ENCODE measurements at regions not wholly inside any gene's neighbourhood (a gene's known extent, or its start where the extent isn't known, plus 50 kb on each side); places are given as distances from the start of the nearest gene placed in this dataset.

GRCh38 chr6:169853196-169854082 is 102.0 kb downstream of the ERMARD start:
- no peak for DNase-seq

GRCh38 chr6:169852504-169853195 is 101.2 kb downstream of the ERMARD start:
- DNase-seq = no peak

GRCh38 chr6:169851641-169852503 is 100.5 kb downstream of the ERMARD start:
- DNase-seq = no peak

DNA sequence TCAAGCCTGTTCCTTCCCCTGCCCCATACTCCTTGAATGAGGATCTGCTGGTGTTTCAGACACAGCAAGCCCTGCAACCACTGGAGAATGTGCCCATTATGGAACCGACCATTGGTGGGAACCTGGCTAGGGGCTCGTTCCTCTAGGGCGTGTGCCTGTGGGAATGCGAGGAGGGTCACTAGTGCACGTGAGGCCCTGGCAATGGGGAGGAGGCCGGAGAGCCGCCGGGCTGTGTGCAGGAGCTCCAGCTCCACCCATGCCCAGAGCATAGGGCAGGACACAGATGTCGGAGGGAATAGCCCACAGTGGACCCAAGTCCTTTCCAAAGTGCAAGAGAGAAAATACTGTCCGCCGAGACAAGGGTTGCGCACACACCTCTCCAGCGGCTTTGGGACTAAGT is 99.3 kb downstream of the ERMARD start:
- no peak for DNase-seq

DNA sequence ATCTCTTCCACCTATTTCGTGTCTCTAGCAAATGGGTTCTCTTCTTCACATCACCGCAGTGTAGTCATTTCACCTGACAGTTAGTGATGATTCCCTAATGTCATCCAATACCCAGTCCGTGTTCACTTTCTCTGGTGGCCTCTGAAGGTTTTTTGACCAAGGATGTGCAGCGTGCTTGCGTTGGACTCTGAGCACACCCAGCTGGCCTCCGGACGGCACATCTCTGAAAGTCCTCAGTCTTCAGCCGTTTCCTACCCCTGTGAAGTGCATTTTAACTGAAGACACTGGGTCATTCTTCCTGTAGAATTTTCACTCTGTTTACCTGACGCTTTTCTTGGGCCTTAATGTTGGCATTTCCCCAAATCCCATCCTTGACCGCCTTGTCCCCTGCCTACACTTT is 98.7 kb downstream of the ERMARD start:
- no peak for DNase-seq

GRCh38 chr6:169849396-169849795 is 98.0 kb downstream of the ERMARD start:
- DNase-seq = no peak

DNA sequence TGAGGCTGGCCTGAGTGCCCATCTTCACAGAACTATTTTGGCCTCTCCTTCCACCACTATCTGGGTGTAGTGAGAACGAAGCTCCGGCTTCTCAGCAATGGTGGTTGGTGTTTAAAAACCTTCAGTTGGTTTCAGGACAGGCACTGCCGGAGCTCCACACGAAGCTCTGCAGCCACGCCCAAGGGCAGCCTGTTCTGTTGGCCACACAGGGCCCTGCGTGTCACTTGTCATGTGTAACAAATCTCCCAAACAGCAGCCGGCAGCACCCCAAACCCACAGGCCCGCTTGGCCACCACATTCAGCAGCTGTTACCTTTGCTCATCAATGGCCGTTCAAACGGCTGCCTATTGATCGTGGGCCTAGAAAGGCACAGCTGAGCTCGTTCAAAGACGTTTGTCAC is 97.5 kb downstream of the ERMARD start:
- no peak for DNase-seq

- DNase-seq = no peak
Measured at GRCh38 chr6:169847901-169848311, 96.5 kb downstream of the ERMARD start.

- DNase-seq = no peak
Measured at GRCh38 chr6:169847141-169847674, 95.8 kb downstream of the ERMARD start.

DNA sequence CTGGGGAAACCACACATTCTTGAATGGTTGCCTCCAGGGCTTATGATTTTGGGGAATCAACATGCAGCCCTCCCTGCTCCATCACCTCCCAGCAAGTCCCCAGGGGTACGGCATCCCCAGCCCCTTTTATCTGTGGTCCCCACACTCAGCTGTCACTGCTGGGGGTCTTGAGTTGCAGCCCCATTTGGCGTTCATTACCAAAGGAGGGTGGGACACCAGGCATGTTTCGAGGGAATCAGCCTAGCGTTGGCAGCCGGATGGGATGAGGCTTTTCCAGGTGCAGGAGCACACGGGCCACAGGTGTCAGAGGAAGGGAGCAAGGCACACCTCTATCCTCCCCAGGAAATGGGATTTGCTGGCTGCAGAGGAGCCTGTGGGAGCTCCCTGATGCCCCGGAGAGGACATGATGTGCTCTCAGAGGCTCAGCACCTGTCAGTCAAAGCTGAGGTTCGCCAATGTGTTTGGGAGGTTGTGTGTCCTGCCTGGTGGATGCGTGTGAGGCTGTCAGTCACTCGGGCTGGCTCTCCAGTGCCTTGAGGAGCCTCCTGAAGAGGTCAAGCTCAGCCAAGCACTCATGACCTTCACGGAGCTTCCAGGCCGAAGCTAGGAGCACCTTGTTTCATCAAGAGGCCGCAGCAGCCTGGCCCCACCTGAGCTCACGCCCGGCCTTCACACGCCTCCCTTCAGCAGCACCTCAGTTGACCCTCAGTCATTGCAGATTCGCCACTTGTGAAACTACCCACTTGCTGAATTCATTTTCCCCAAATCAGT is 95.0 kb downstream of the ERMARD start:
- DNase-seq = no peak

DNA sequence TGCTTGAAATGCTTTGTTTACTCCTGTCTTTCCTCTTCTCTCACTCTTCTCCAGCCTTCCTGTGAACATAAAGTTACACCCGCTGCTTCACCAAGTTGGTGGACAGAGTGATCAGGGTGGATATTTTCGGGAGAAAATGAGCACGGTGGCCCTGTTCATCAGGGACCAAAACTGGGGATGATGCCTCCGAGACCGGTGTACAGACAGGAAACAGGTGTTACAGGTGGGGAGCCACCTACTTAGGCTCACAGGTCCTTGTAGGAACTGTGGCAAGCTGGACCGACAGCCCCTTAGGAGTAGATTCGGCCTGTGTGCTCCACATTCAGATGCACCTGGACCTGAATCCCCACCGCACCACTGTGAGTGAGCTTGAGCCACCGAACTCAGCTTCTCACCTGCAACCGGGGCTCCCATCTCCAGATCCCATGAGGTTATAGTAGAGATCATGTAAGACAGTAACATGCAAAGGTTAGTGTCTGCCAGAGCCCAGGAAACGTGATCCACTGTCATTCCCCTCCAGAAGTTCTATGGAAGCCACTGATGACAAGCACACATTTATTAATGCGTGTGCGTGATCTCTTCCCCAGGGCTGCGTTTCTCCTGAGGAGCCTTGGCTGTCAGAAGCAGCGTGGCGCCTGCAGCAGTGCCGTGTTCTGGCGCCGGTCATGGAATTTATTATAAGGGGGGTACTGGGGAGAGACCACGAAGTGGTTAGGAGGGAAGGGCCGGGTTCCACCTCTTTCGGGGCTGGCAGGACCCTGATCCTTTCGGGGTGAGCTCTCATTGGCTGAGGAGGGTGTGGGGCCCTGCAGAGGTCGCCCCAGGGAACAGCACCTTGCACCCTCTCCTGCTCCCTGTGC is 94.2 kb downstream of the ERMARD start:
- DNase-seq = no peak

DNA sequence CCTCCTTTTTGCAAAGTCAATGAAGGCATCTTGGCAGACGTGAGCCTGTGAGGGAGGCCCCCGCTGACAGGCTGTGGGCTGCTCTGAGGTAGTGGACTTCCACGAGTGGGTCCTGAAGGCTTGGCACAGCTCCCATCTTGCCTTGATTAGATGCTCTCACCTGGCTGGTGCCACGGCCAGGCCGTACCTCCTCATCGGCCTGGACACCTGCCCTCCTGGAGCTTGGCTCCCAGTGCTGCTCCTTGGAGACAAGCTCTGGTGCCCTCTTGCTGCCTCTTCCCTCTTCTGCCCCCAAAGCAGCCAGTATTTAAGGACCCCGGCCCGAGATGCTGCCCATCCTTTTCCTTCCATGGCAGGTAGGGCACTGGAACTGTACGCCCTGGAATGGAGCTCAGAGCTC is 93.5 kb downstream of the ERMARD start:
- DNase-seq = no peak

GRCh38 chr6:169843991-169844390 is 92.6 kb downstream of the ERMARD start:
- no peak for DNase-seq

DNA sequence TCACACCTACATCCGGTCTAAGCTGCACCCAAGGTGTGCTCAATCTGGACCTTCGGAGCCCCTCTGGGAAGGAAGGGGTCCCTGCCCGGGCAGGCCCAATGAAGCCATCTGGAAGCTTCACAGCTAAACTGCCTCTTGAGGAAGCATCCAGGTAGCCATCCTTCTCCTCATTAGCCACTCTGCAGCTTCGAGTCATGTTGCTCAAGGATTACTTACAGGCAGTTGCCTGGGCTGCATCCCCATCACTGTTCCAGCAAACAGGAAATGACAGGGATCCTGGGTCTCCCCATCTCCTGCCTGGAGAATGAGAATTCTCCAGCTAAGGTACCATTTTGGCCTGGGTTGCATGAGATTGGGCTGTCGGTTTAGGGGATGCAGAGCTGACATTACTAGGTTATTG is 91.7 kb downstream of the ERMARD start:
- no peak for DNase-seq

GRCh38 chr6:169841907-169842606 is 90.6 kb downstream of the ERMARD start:
- no peak for DNase-seq

DNA sequence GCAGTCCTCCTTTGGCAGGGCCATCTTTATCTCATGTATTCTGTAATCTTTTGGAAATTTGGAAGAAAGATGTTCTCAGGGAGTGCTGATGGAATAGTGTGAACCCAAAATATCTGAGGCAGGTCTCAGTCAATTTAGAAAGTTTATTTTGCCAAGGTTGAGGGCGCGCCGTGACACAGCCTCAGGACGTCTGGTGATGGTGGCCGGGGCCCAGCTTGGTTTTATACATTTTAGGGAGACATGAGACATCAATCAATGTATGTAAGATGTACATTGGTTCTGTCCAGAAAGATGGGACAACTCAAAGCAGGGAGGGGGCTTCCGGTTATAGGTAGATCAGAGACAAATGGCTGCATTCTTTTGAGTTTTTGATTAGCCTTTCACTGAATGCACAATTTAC is 89.8 kb downstream of the ERMARD start:
- DNase-seq = no peak

DNA sequence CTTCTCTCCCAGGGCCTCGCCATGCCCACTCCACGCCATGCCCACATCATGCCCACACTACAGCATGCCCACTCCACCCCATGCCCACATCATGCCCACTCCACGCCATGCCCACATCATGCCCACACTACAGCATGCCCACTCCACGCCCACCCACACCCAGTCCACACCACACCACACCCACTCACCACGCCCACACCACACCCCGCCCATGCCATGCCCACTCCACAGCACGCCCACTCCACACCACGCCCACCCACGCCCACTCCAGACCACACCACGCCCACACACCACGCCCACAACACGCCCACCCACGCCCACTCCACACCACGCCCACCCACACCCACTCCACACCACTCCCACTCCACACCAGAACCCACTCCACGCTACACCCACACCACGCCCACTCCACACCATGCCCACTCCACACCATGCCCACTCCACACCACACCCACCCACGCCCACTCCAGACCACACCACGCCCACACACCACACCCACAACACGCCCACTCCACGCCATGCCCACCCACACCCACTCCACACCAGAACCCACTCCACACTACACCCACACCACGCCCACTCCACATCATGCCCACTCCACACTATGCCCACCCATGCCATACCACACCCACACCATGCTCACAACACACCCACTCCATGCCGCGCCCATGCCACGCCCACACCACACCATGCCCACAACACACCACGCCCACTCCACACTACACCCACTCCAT is 88.6 kb downstream of the ERMARD start:
- no peak for DNase-seq

DNA sequence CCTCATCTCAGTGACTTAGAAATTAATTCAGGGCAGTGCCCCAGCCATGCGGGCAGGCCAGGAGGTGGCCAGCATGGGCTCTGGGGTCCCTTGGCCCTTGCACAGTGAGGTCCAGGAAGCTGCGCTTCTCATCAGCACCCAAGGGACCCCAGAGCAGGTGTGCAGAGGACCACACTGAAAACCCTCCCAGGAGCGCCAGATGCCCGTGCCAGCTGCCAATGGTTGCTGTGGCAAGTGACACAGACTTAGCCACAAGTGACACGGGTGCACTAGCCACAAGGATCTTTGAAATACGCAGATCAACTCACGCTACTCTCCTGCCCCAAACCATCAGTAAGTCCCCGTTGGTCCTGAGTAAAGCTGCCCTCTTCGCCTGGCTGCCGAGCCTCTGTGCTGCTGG is 88.1 kb downstream of the ERMARD start:
- no peak for DNase-seq

DNA sequence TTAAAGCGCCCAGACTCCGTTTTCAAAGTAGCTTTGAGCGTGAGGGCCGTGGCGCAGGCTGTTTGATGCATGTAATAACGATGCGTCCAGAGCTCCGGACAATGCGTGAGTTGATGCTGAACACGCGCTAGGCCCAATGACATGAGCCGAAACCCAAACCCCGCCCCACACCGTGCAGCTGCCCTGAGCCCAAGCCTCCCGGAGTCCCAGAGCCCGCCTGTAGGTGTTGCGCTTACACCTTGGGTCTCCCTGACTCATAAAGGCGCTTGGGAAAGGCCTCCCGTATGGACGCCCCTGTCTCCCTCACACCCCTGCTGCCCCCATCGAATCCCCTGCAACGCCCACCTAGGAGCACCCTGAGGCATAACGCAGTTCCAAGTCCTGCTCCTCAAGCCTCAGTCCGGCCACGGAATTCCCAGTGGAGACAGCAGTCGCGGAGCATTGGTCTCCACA is 87.6 kb downstream of the ERMARD start:
- no peak for DNase-seq
